IMR-90 (cell line): ENCODE measurements at regions not wholly inside any gene's neighbourhood (a gene's known extent, or its start where the extent isn't known, plus 50 kb on each side); places are given as distances from the start of the nearest gene placed in this dataset.
A peak's percentile ranks its signal among the peaks of the same experiment; 100 is the strongest.

Source experiments
- ATAC-seq: fragments of 200-7000 bp; cut with Tn5 transposase; 2 replicates; pipeline ENCODE4 v1.9.1; 2020; ENCODE audit warnings: low read depth, mild to moderate bottlenecking, moderate library complexity
- BruUV-seq: library from RNA; stranded (reverse); fragments of 400-500 nt; replicated peaks from 2 replicates; lab custom pipeline; 2021; lab: Mats Ljungman, UMichigan
- CTCF ChIA-PET: fragments of 300-600 bp; formaldehyde crosslinking; extraction: SDS; loops from one replicate; lab custom pipeline; 2021; ENCODE audit warnings: antibody characterized with exemption; lab: Yijun Ruan, JAX
- POLR2A ChIA-PET: fragments of 300-600 bp; sonication (Branson Sonifier 250); formaldehyde crosslinking; loops from one replicate; lab custom pipeline; 2022; ENCODE audit warnings: antibody characterized with exemption; ENCODE audit not compliant: unreplicated experiment; lab: Charles Lee
- DNase-seq: peaks from one replicate; pipeline ENCODE4 v3.0.0; 2013
- H2AFZ ChIP-seq: replicated peaks from 2 replicates; pipeline ENCODE3; 2013; ENCODE audit warnings: low read length, mild to moderate bottlenecking; ENCODE audit not compliant: poor library complexity
- H2AK5ac ChIP-seq: 2 replicates; pipeline ENCODE4 v1.6.1; 2013; ENCODE audit warnings: low read depth, low read length, inconsistent platforms
- H2AK9ac ChIP-seq: replicated peaks from 2 replicates; pipeline ENCODE3; 2013; ENCODE audit warnings: mild to moderate bottlenecking, low read depth, low read length, moderate library complexity; ENCODE audit not compliant: poor library complexity
- H2BK120ac ChIP-seq: 2 replicates; pipeline ENCODE4 v1.6.1; 2013; ENCODE audit warnings: low read depth, low read length, inconsistent platforms
- H2BK15ac ChIP-seq: 3 replicates; pipeline ENCODE4 v1.6.1; 2013; ENCODE audit warnings: low read depth, low read length, inconsistent platforms
- H2BK20ac ChIP-seq: 2 replicates; pipeline ENCODE4 v1.6.1; 2013; ENCODE audit warnings: low read depth, mild to moderate bottlenecking, inconsistent platforms, low read length, moderate library complexity
- H2BK5ac ChIP-seq: 2 replicates; pipeline ENCODE4 v1.6.1; 2013; ENCODE audit warnings: mild to moderate bottlenecking, low read depth, low read length, inconsistent platforms; ENCODE audit not compliant: poor library complexity, severe bottlenecking
- H3K14ac ChIP-seq: replicated peaks from 2 replicates; pipeline ENCODE4 v1.6.1; 2013; ENCODE audit warnings: low read depth, low read length, inconsistent platforms
- H3K18ac ChIP-seq: 2 replicates; pipeline ENCODE4 v1.6.1; 2013; ENCODE audit warnings: low read depth, low read length, control low read depth
- H3K23ac ChIP-seq: 2 replicates; pipeline ENCODE4 v1.6.1; 2013; ENCODE audit warnings: low read depth, low read length, inconsistent platforms
- H3K27ac ChIP-seq: 2 replicates; pipeline ENCODE4 v1.5.1; 2013; ENCODE audit warnings: mild to moderate bottlenecking, control low read depth, low read length; ENCODE audit not compliant: insufficient read depth
- H3K27me3 ChIP-seq: 2 replicates; pipeline ENCODE4 v1.6.1; 2013; ENCODE audit warnings: low read length; ENCODE audit not compliant: control insufficient read depth, insufficient read depth
- H3K36me3 ChIP-seq: 2 replicates; pipeline ENCODE4 v1.6.1; 2013; ENCODE audit warnings: low read length, mixed read lengths; ENCODE audit not compliant: control insufficient read depth, insufficient read depth
- H3K4ac ChIP-seq: 2 replicates; pipeline ENCODE4 v1.6.1; 2013; ENCODE audit warnings: low read depth, low read length, inconsistent platforms
- H3K4me1 ChIP-seq: 2 replicates; pipeline ENCODE4 v1.6.1; 2013; ENCODE audit warnings: low read length, mixed read lengths; ENCODE audit not compliant: control insufficient read depth, insufficient read depth
- H3K4me2 ChIP-seq: 2 replicates; pipeline ENCODE4 v1.6.1; 2013; ENCODE audit warnings: low read depth, mild to moderate bottlenecking, control low read depth, low read length, moderate library complexity
- H3K4me3 ChIP-seq: 2 replicates; pipeline ENCODE4 v1.5.1; 2013; ENCODE audit warnings: low read depth, mild to moderate bottlenecking, control low read depth, low read length, moderate library complexity; ENCODE audit not compliant: insufficient read depth
- H3K56ac ChIP-seq: 2 replicates; pipeline ENCODE4 v1.6.1; 2013; ENCODE audit warnings: low read length, inconsistent platforms; ENCODE audit not compliant: insufficient read depth; ENCODE audit errors: extremely low read depth
- H3K79me1 ChIP-seq, 2 experiments: 2 replicates each; pipeline ENCODE4 v1.6.1; 2013; ENCODE audit warnings: low read length in 2 of 2, inconsistent platforms in 1 of 2, low read depth in 1 of 2
- H3K9ac ChIP-seq: 2 replicates; pipeline ENCODE4 v1.6.1; 2013; ENCODE audit warnings: low read depth, low read length, control low read depth
- H3K9me1 ChIP-seq: 2 replicates; pipeline ENCODE4 v1.6.1; 2013; ENCODE audit warnings: low read length, inconsistent platforms; ENCODE audit not compliant: insufficient read depth
- H3K9me3 ChIP-seq: 2 replicates; pipeline ENCODE4 v1.6.1; 2013; ENCODE audit warnings: low read length; ENCODE audit not compliant: control insufficient read depth, insufficient read depth
- H4K20me1 ChIP-seq: 2 replicates; pipeline ENCODE4 v1.6.1; 2013; ENCODE audit warnings: low read length, inconsistent platforms; ENCODE audit not compliant: insufficient read depth
- H4K5ac ChIP-seq: 2 replicates; pipeline ENCODE4 v1.6.1; 2013; ENCODE audit warnings: mild to moderate bottlenecking, low read depth, low read length, control low read depth
- H4K8ac ChIP-seq, 2 experiments: 2 replicates each; pipeline ENCODE4 v1.6.1; 2013; ENCODE audit warnings: low read depth in 2 of 2, low read length in 2 of 2, control low read depth in 1 of 2, inconsistent platforms in 1 of 2
- H4K91ac ChIP-seq: 2 replicates; pipeline ENCODE4 v1.6.1; 2013; ENCODE audit warnings: low read depth, low read length, inconsistent platforms; ENCODE audit not compliant: insufficient read depth
- CEBPB ChIP-seq: IDR thresholded peaks from 2 replicates; pipeline ENCODE4 v1.6.1; 2012; ENCODE audit warnings: low read depth, low read length, improper control_type of control experiment
- RFX5 ChIP-seq: IDR thresholded peaks from 2 replicates; pipeline ENCODE4 v1.8.0; 2012; ENCODE audit warnings: low read depth, mild to moderate bottlenecking, low read length, moderate library complexity
- WGBS, 2 experiments: methylation state at CpG; one replicate each; pipeline versions ENCODE4 v1.1.5 to v1.1.7; 2013; ENCODE audit warnings: missing lambda C conversion rate in 2 of 2; ENCODE audit not compliant: insufficient read length in 1 of 2; ENCODE audit errors: extremely low coverage in 2 of 2; 5-methylcytosine and 5-hydroxymethylcytosine counted together
- dilution Hi-C: fragments of 300-500 bp; cut with HindIII; formaldehyde crosslinking; loops from one replicate; pipeline ENCODE4 v1.14.3; 2018; ENCODE audit warnings: low sequenced_read_pairs; ENCODE audit not compliant: unreplicated experiment
- in situ Hi-C: fragments of 300-500 bp; cut with MboI; formaldehyde crosslinking; loops from 3 replicates; pipeline ENCODE4 v1.14.3; 2019; ENCODE audit warnings: low sequenced_read_pairs, inconsistent platforms, mixed read lengths
- intact Hi-C: fragments of 100-400 bp; cut with micrococcal nuclease; formaldehyde crosslinking; loops from 2 replicates; pipeline ENCODE4 v1.10.0; 2022

DNA sequence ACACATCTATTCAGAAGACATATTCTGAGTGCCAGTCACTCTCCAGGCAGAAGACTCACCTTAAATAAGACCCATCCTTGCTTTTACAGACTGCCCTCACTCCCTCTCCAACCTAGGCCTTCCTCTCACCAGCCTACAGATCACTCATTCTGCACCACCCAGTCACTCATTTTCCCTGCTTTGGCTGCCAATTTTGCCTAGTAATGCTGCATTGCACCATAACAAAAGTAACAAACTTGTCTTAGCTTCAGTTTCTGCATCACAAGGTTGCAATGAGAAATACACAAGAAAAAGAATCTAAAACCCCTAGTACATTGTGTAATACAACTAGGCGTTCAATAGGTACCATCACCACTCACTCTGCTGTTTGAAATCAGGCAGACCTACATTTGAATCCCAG, 292.4 kb downstream of the PLPP3 start:
- ATAC-seq (no peak), DNase-seq (no peak)
- Histone ChIP-seq H3K9ac (no peak overlapping the region), H4K91ac (no peak overlapping the region), H3K23ac (no peak overlapping the region), H3K27ac (no peak overlapping the region), H3K4ac (no peak overlapping the region), H2AFZ (no peak overlapping the region), H2BK120ac (no peak overlapping the region), H3K79me1 (no peaks in the 10 kb centered on the region), H3K56ac (no peak overlapping the region), H3K18ac (no peak overlapping the region), H2BK15ac (no peak overlapping the region), H3K4me3 (no peak overlapping the region), H3K14ac (no peak overlapping the region), H3K27me3 (no peaks in the 10 kb centered on the region), H3K9me3 (no peaks in the 10 kb centered on the region), H2AK5ac (no peak overlapping the region), H3K4me2 (no peak overlapping the region), H2BK5ac (no peak overlapping the region), H3K4me1 (no peaks in the 10 kb centered on the region; the same call in 1 of the 2 replicates), H4K8ac (no peak overlapping the region), H2BK20ac (no peak overlapping the region), H3K9me1 (no peaks in the 10 kb centered on the region; the same call in 1 of the 2 replicates), H2AK9ac (no peak overlapping the region), H4K20me1 (no peaks in the 10 kb centered on the region), H3K36me3 (no peaks in the 10 kb centered on the region), H4K5ac (no peak overlapping the region)
- ChIA-PET POLR2A (no interaction called here), CTCF (no interaction called here)
- intact Hi-C loops (no loop called here), dilution Hi-C loops (no loop called here), in situ Hi-C loops (no loop called here)
- BruUV-seq: no TSS peak
- TF ChIP-seq CEBPB: peak; percentile 16; the same call in 1 of the 2 replicates
- no peak for TF ChIP-seq RFX5
- no CpG with 5 or more reads among the region's 1 CpG for WGBS, 2 experiments
